ENCODE measurements at regions not wholly inside any gene's neighbourhood (a gene's known extent, or its start where the extent isn't known, plus 50 kb on each side); places are given as distances from the start of the nearest gene placed in this dataset.

GRCh38 chr9:86703346-86703745 is 244.0 kb downstream of the GAS1 start:
- ATAC-seq (ENCODE audit: low read depth) = no peak
- no peak overlapping the region for H3K27ac Mint-ChIP-seq
- H3K36me3 Mint-ChIP-seq (ENCODE audit: low read depth) = no peaks in the 10 kb centered on the region
- ChIA-PET CTCF (no interaction called here), POLR2A (no interaction called here)
- no peak for TF ChIP-seq CTCF (IDR thresholded peaks at IDR 0.05)
- no peaks in the 10 kb centered on the region for H3K4me1 Mint-ChIP-seq
- H3K9me3 Mint-ChIP-seq = no peaks in the 10 kb centered on the region
- H3K4me3 Mint-ChIP-seq = no peak overlapping the region
- H3K27me3 Mint-ChIP-seq = no peaks in the 10 kb centered on the region
- no peak for DNase-seq
- intact Hi-C loops (cut with micrococcal nuclease) = no loop called here

- TF ChIP-seq CTCF (IDR thresholded peaks at IDR 0.05) = no peak
- no peak overlapping the region for H3K27ac Mint-ChIP-seq
- CTCF ChIA-PET = no interaction called here
- H3K4me3 Mint-ChIP-seq = no peak overlapping the region
- intact Hi-C loops (cut with micrococcal nuclease) = no loop called here
- POLR2A ChIA-PET = no interaction called here
- no peaks in the 10 kb centered on the region for H3K4me1 Mint-ChIP-seq
- H3K36me3 Mint-ChIP-seq (ENCODE audit: low read depth) = no peaks in the 10 kb centered on the region
- DNase-seq (no peak), ATAC-seq (ENCODE audit: low read depth) (no peak)
- no peaks in the 10 kb centered on the region for H3K27me3 Mint-ChIP-seq
- H3K9me3 Mint-ChIP-seq = no peaks in the 10 kb centered on the region
These were observed 246.7 kb downstream of the GAS1 start for GRCh38 chr9:86700629-86701028.

- Mint-ChIP-seq H3K4me3 (no peak overlapping the region), H3K27ac (no peak overlapping the region), H3K27me3 (no peaks in the 10 kb centered on the region), H3K9me3 (no peaks in the 10 kb centered on the region), H3K4me1 (no peaks in the 10 kb centered on the region), H3K36me3 (ENCODE audit: low read depth) (no peaks in the 10 kb centered on the region)
- no peak for ATAC-seq (ENCODE audit: low read depth)
- intact Hi-C loops (cut with micrococcal nuclease) = no loop called here
- CTCF ChIA-PET = no interaction called here
- no peak for DNase-seq
- POLR2A ChIA-PET = no interaction called here
- TF ChIP-seq CTCF (IDR thresholded peaks at IDR 0.05) = no peak
These were observed 249.3 kb downstream of the GAS1 start for GRCh38 chr9:86697999-86698398.

GRCh38 chr9:86697213-86697612 is 250.1 kb downstream of the GAS1 start:
- POLR2A ChIA-PET = no interaction called here
- Mint-ChIP-seq H3K36me3 (ENCODE audit: low read depth) (no peaks in the 10 kb centered on the region), H3K4me3 (no peak overlapping the region), H3K9me3 (peaks cover 2% of the 10 kb centered on the region), H3K4me1 (no peaks in the 10 kb centered on the region), H3K27ac (no peak overlapping the region), H3K27me3 (no peaks in the 10 kb centered on the region)
- ATAC-seq (ENCODE audit: low read depth) (no peak), DNase-seq (no peak)
- intact Hi-C loops (cut with micrococcal nuclease) = no loop called here
- TF ChIP-seq CTCF (IDR thresholded peaks at IDR 0.05) = no peak
- CTCF ChIA-PET = no interaction called here

GRCh38 chr9:86695910-86696424 is 251.3 kb downstream of the GAS1 start:
- Mint-ChIP-seq H3K36me3 (ENCODE audit: low read depth) (no peaks in the 10 kb centered on the region), H3K27me3 (no peaks in the 10 kb centered on the region), H3K4me3 (no peak overlapping the region), H3K9me3 (peaks cover 2% of the 10 kb centered on the region), H3K27ac (no peak overlapping the region), H3K4me1 (no peaks in the 10 kb centered on the region)
- intact Hi-C loops (cut with micrococcal nuclease) = no loop called here
- TF ChIP-seq CTCF (IDR thresholded peaks at IDR 0.05) = no peak
- ChIA-PET POLR2A (no interaction called here), CTCF (no interaction called here)
- ATAC-seq (ENCODE audit: low read depth) (no peak), DNase-seq (no peak)
